ENCODE measurements at regions not wholly inside any gene's neighbourhood (a gene's known extent, or its start where the extent isn't known, plus 50 kb on each side); places are given as distances from the start of the nearest gene placed in this dataset.

DNA sequence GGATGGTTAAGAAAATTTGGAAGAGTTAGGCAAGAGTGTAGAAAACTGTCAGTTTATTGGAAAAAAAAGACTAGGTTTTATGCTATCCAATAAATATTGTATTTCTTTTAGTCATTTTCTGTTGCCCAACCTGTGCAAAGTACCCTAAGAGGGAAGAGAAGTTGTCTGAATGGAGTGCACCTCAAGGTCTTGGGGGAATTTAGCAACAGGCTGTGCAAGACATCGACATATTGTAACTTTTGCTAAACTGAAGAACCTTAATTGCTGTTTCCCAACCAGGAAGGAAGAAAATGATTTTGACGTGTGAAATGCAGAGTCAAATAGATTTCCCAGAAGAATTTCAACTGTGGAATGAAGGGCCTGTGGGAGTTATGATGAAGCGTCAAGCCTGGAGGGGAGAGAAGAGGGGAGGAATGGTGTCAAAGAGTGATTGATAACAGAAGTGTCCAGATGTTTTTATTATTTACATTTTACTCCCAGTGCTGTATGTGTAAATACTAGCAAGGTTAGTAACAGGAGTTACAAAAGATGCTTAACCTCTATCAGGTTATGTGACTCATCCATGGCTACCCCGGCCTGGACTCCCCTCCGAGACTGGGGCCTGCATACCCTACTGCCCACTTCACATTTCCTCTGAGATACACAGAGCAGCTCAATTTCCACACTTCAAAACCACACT is 246.8 kb downstream of the MYLK4 start (continued):
- TF ChIP-seq SP140L (CRISPR knock-in tag; IDR thresholded peaks at IDR 0.05; ENCODE audit: borderline replicate concordance) (no peak), ZNF530 (CRISPR knock-in tag; IDR thresholded peaks at IDR 0.05; ENCODE audit: low read depth) (no peak), CHD2 (IDR thresholded peaks at IDR 0.05; ENCODE audit: low read depth, low read length) (no peak), ZMYM3 (CRISPR knock-in tag; IDR thresholded peaks at IDR 0.05) (no peak), ZNF781 (CRISPR knock-in tag; IDR thresholded peaks at IDR 0.05; ENCODE audit: borderline replicate concordance, not compliant biosample characterization) (no peak), FOXJ3 (CRISPR knock-in tag; IDR thresholded peaks at IDR 0.05; ENCODE audit: borderline replicate concordance) (no peak), ZNF562 (CRISPR knock-in tag; IDR thresholded peaks at IDR 0.05; ENCODE audit: borderline replicate concordance) (no peak), KDM1A (CRISPR knock-in tag; IDR thresholded peaks at IDR 0.05) (no peak), HNRNPUL1 (IDR thresholded peaks at IDR 0.05; ENCODE audit: low read depth, low read length) (no peak), MTF1 (CRISPR knock-in tag; IDR thresholded peaks at IDR 0.05) (no peak), KDM5A (IDR thresholded peaks at IDR 0.05; ENCODE audit: borderline replicate concordance, low read length) (no peak), AKAP8 (CRISPR knock-in tag; IDR thresholded peaks at IDR 0.05) (no peak), HIVEP1 (CRISPR knock-in tag; IDR thresholded peaks at IDR 0.05) (no peak), HOXA9 (CRISPR knock-in tag; IDR thresholded peaks at IDR 0.05; ENCODE audit: borderline replicate concordance) (no peak), SOX6 (IDR thresholded peaks at IDR 0.05) (no peak), SOX6 (CRISPR knock-in tag; IDR thresholded peaks at IDR 0.05) (0 out of 2 replicates have a peak, but pooled peaks have one; percentile 12), ZNF547 (CRISPR knock-in tag; IDR thresholded peaks at IDR 0.05) (no peak)
- TF ChIP-seq, protein P1, sequence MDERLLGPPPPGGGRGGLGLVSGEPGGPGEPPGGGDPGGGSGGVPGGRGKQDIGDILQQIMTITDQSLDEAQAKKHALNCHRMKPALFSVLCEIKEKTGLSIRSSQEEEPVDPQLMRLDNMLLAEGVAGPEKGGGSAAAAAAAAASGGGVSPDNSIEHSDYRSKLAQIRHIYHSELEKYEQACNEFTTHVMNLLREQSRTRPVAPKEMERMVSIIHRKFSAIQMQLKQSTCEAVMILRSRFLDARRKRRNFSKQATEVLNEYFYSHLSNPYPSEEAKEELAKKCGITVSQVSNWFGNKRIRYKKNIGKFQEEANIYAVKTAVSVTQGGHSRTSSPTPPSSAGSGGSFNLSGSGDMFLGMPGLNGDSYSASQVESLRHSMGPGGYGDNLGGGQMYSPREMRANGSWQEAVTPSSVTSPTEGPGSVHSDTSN (CRISPR knock-in tag; IDR thresholded peaks at IDR 0.05): no peak
- TF ChIP-seq, protein P2, sequence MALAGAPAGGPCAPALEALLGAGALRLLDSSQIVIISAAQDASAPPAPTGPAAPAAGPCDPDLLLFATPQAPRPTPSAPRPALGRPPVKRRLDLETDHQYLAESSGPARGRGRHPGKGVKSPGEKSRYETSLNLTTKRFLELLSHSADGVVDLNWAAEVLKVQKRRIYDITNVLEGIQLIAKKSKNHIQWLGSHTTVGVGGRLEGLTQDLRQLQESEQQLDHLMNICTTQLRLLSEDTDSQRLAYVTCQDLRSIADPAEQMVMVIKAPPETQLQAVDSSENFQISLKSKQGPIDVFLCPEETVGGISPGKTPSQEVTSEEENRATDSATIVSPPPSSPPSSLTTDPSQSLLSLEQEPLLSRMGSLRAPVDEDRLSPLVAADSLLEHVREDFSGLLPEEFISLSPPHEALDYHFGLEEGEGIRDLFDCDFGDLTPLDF (CRISPR knock-in tag; IDR thresholded peaks at IDR 0.05): no peak
- TF ChIP-seq, protein P3, sequence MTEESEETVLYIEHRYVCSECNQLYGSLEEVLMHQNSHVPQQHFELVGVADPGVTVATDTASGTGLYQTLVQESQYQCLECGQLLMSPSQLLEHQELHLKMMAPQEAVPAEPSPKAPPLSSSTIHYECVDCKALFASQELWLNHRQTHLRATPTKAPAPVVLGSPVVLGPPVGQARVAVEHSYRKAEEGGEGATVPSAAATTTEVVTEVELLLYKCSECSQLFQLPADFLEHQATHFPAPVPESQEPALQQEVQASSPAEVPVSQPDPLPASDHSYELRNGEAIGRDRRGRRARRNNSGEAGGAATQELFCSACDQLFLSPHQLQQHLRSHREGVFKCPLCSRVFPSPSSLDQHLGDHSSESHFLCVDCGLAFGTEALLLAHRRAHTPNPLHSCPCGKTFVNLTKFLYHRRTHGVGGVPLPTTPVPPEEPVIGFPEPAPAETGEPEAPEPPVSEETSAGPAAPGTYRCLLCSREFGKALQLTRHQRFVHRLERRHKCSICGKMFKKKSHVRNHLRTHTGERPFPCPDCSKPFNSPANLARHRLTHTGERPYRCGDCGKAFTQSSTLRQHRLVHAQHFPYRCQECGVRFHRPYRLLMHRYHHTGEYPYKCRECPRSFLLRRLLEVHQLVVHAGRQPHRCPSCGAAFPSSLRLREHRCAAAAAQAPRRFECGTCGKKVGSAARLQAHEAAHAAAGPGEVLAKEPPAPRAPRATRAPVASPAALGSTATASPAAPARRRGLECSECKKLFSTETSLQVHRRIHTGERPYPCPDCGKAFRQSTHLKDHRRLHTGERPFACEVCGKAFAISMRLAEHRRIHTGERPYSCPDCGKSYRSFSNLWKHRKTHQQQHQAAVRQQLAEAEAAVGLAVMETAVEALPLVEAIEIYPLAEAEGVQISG (CRISPR knock-in tag; IDR thresholded peaks at IDR 0.05): no peak
- TF ChIP-seq, protein P4, sequence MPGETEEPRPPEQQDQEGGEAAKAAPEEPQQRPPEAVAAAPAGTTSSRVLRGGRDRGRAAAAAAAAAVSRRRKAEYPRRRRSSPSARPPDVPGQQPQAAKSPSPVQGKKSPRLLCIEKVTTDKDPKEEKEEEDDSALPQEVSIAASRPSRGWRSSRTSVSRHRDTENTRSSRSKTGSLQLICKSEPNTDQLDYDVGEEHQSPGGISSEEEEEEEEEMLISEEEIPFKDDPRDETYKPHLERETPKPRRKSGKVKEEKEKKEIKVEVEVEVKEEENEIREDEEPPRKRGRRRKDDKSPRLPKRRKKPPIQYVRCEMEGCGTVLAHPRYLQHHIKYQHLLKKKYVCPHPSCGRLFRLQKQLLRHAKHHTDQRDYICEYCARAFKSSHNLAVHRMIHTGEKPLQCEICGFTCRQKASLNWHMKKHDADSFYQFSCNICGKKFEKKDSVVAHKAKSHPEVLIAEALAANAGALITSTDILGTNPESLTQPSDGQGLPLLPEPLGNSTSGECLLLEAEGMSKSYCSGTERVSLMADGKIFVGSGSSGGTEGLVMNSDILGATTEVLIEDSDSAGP (CRISPR knock-in tag; IDR thresholded peaks at IDR 0.05; ENCODE audit: borderline replicate concordance): no peak
- TF ChIP-seq, protein P5, sequence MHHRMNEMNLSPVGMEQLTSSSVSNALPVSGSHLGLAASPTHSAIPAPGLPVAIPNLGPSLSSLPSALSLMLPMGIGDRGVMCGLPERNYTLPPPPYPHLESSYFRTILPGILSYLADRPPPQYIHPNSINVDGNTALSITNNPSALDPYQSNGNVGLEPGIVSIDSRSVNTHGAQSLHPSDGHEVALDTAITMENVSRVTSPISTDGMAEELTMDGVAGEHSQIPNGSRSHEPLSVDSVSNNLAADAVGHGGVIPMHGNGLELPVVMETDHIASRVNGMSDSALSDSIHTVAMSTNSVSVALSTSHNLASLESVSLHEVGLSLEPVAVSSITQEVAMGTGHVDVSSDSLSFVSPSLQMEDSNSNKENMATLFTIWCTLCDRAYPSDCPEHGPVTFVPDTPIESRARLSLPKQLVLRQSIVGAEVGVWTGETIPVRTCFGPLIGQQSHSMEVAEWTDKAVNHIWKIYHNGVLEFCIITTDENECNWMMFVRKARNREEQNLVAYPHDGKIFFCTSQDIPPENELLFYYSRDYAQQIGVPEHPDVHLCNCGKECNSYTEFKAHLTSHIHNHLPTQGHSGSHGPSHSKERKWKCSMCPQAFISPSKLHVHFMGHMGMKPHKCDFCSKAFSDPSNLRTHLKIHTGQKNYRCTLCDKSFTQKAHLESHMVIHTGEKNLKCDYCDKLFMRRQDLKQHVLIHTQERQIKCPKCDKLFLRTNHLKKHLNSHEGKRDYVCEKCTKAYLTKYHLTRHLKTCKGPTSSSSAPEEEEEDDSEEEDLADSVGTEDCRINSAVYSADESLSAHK (CRISPR knock-in tag; IDR thresholded peaks at IDR 0.05; ENCODE audit: borderline replicate concordance): no peak
